Right lung (tissue), 2 donors: ENCODE measurements at regions not wholly inside any gene's neighbourhood (a gene's known extent, or its start where the extent isn't known, plus 50 kb on each side); places are given as distances from the start of the nearest gene placed in this dataset.

Source experiments
- DNase-seq, 2 donors: peaks; one replicate each; pipeline ENCODE4 v3.0.0-alpha.2; 2013

- no peak for DNase-seq
These were observed 622.1 kb downstream of the IGSF11 start for GRCh38 chr3:118412503-118412902.

- DNase-seq: no peak
These were observed 609.3 kb downstream of the IGSF11 start for GRCh38 chr3:118425272-118425837.

GRCh38 chr3:118433825-118434224 lies 600.8 kb downstream of the IGSF11 start:
- no peak for DNase-seq

GRCh38 chr3:118435851-118436350 lies 598.7 kb downstream of the IGSF11 start:
- no peak for DNase-seq

GRCh38 chr3:118436697-118437262 lies 597.9 kb downstream of the IGSF11 start:
- DNase-seq: no peak

- no peak for DNase-seq
These were observed 589.6 kb downstream of the IGSF11 start for GRCh38 chr3:118445036-118445435.

- no peak for DNase-seq
These were observed 587.3 kb downstream of the IGSF11 start for GRCh38 chr3:118447339-118447738.

GRCh38 chr3:118466795-118467330 lies 567.8 kb downstream of the IGSF11 start:
- DNase-seq: no peak

- DNase-seq: no peak
These were observed 565.8 kb downstream of the IGSF11 start for GRCh38 chr3:118468801-118469200.

- DNase-seq: peak in 1 of 2 donors; percentile 2
These were observed 562.1 kb downstream of the IGSF11 start for GRCh38 chr3:118472586-118472985.

- DNase-seq: no peak
These were observed 561.3 kb downstream of the IGSF11 start for GRCh38 chr3:118473343-118473742.

GRCh38 chr3:118476885-118477618 lies 557.6 kb downstream of the IGSF11 start:
- no peak for DNase-seq

GRCh38 chr3:118477768-118478167 lies 556.9 kb downstream of the IGSF11 start:
- DNase-seq: no peak

GRCh38 chr3:118478706-118479276 lies 555.9 kb downstream of the IGSF11 start:
- no peak for DNase-seq

- no peak for DNase-seq
These were observed 555.3 kb downstream of the IGSF11 start for GRCh38 chr3:118479376-118479775.

GRCh38 chr3:118480101-118480860 lies 554.4 kb downstream of the IGSF11 start:
- DNase-seq: no peak

GRCh38 chr3:118485693-118486092 lies 549.0 kb downstream of the IGSF11 start:
- no peak for DNase-seq

- no peak for DNase-seq
These were observed 546.9 kb downstream of the IGSF11 start for GRCh38 chr3:118487734-118488133.

- no peak for DNase-seq
These were observed 545.9 kb downstream of the IGSF11 start for GRCh38 chr3:118488732-118489131.

- no peak for DNase-seq
These were observed 539.4 kb downstream of the IGSF11 start for GRCh38 chr3:118495206-118495605.

GRCh38 chr3:118497274-118497673 lies 537.4 kb downstream of the IGSF11 start:
- no peak for DNase-seq

GRCh38 chr3:118501152-118501551 lies 533.5 kb downstream of the IGSF11 start:
- peak; percentile 70 to 72 for DNase-seq
